Keratinocyte (primary cell): ENCODE measurements at regions not wholly inside any gene's neighbourhood (a gene's known extent, or its start where the extent isn't known, plus 50 kb on each side); places are given as distances from the start of the nearest gene placed in this dataset.

Experiments used
- DNase-seq: peaks from one replicate; pipeline ENCODE4 v3.0.0-alpha.2; 2011; ENCODE audit warnings: low read depth, missing footprints, low spot score
- FAIRE-seq: peaks from 2 replicates; lab custom pipeline; 2011; peaks lifted over from hg19 to GRCh38; lab: Jason Lieb, UNC
- H2AFZ ChIP-seq: 2 replicates; pipeline ENCODE4 v1.6.0; 2012; ENCODE audit warnings: low read length, control low read depth, inconsistent platforms; ENCODE audit not compliant: control insufficient read depth
- H3K27ac ChIP-seq: 2 replicates; pipeline ENCODE4 v1.5.1; 2011; ENCODE audit warnings: low read length; ENCODE audit not compliant: control insufficient read depth, insufficient read depth
- H3K27me3 ChIP-seq: 3 replicates; pipeline ENCODE4 v1.6.0; 2011; ENCODE audit warnings: low read length; ENCODE audit not compliant: control insufficient read depth, insufficient read depth; ENCODE audit errors: extremely low read depth
- H3K36me3 ChIP-seq, 2 experiments: 2 replicates in 1 of 2; 3 replicates in 1 of 2; pipeline ENCODE4 v1.5.1; 2011; ENCODE audit warnings: low read length in 2 of 2, mild to moderate bottlenecking in 1 of 2; ENCODE audit not compliant: control insufficient read depth in 2 of 2, insufficient read depth in 2 of 2; ENCODE audit errors: extremely low read depth in 1 of 2
- H3K4me1 ChIP-seq: 3 replicates; pipeline ENCODE4 v1.5.1; 2011; ENCODE audit warnings: low read length; ENCODE audit not compliant: control insufficient read depth, insufficient read depth; ENCODE audit errors: extremely low read depth
- H3K4me2 ChIP-seq: 3 replicates; pipeline ENCODE4 v1.6.0; 2011; ENCODE audit warnings: low read depth, low read length; ENCODE audit not compliant: control insufficient read depth, insufficient read depth; ENCODE audit errors: extremely low read depth
- H3K4me3 ChIP-seq, 3 experiments: fragments of 200-600 bp in 1 of 3; sonication (generic) in 1 of 3; 2 replicates in 2 of 3; 3 replicates in 1 of 3; pipeline ENCODE4 v1.5.1; 2011 to 2016; ENCODE audit warnings: low read length in 3 of 3, mild to moderate bottlenecking in 3 of 3, control low read depth in 2 of 3, inconsistent platforms in 1 of 3, low read depth in 1 of 3, mixed read lengths in 1 of 3, mixed run types in 1 of 3, moderate library complexity in 1 of 3; ENCODE audit not compliant: control insufficient read depth in 2 of 3, insufficient read depth in 2 of 3; ENCODE audit errors: extremely low read depth in 1 of 3
- H3K79me2 ChIP-seq: 2 replicates; pipeline ENCODE4 v1.6.0; 2012; ENCODE audit warnings: low read length; ENCODE audit not compliant: control insufficient read depth, insufficient read depth
- H3K9ac ChIP-seq: 3 replicates; pipeline ENCODE4 v1.6.0; 2011; ENCODE audit warnings: low read length; ENCODE audit not compliant: control insufficient read depth, insufficient read depth; ENCODE audit errors: extremely low read depth
- H3K9me1 ChIP-seq: 3 replicates; pipeline ENCODE4 v1.6.0; 2011; ENCODE audit warnings: low read length; ENCODE audit not compliant: control insufficient read depth, insufficient read depth; ENCODE audit errors: extremely low read depth
- H3K9me3 ChIP-seq: 2 replicates; pipeline ENCODE4 v1.5.1; 2012; ENCODE audit warnings: low read depth, low read length; ENCODE audit not compliant: control insufficient read depth
- H4K20me1 ChIP-seq: 3 replicates; pipeline ENCODE4 v1.6.0; 2011; ENCODE audit warnings: low read length; ENCODE audit not compliant: control insufficient read depth, insufficient read depth; ENCODE audit errors: extremely low read depth
- EZH2 ChIP-seq: IDR thresholded peaks from one replicate; pipeline ENCODE4 v1.6.1; 2012; ENCODE audit warnings: inconsistent platforms, mild to moderate bottlenecking, low read length, moderate library complexity
- dilution Hi-C: fragments of 300-500 bp; cut with MboI; formaldehyde crosslinking; loops from one replicate; pipeline ENCODE4 v1.7.0; 2020; ENCODE audit warnings: low sequenced_read_pairs; ENCODE audit not compliant: extremely low pct_ligation_motif_present
- TF ChIP-seq, protein P1 (sequence below), 3 experiments: IDR thresholded peaks in 1 of 3; conservative IDR thresholded peaks in 1 of 3; optimal IDR thresholded peaks in 1 of 3; 2 replicates in 2 of 3; 3 replicates in 1 of 3; pipeline versions ENCODE3 to v1.5.1; 2011; ENCODE audit warnings: low read length in 3 of 3, mild to moderate bottlenecking in 3 of 3, moderate library complexity in 2 of 3, control low read depth in 1 of 3, inconsistent platforms in 1 of 3; ENCODE audit not compliant: insufficient read depth in 2 of 3; ENCODE audit errors: extremely low read depth in 1 of 3

DNA sequence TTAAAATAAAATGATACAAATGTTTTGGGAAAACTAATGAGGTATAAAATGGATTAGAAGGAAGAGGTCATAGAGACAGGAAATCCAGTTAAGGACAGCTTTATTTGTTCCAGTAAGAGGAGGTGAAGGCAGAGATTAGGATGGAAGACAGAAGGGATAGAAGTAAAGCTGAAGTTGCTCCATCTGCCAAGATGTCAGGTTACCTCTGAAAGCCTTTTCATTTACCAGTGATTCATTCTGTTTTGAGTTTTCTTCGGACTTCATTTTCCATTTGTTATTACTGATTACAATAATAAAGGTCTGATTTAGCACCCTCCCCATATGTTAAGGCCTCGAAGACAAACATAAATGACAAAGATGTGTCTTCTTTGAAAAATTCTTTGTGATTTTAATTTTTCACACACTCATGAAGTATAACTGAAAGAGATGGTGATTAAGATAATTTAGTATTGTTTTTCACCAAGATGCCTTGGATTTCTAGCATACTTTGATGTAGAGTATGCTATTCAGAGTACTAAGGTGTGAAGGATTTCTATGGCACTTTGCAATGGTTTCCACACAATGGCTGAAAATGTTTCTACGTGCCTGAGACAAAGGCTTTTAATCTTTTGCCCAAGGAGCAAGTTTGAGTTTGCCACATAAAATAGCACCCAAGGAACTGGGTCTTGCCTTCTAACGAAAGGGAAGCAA is 75.4 kb upstream of the PLAAT1 start:
- no peaks in the 10 kb centered on the region for H3K79me2 ChIP-seq
- H3K27me3 ChIP-seq = no peaks in the 10 kb centered on the region
- H4K20me1 ChIP-seq = no peaks in the 10 kb centered on the region
- H3K4me2 ChIP-seq = no peak overlapping the region
- no peaks in the 10 kb centered on the region for H3K4me1 ChIP-seq
- H3K9me3 ChIP-seq = no peaks in the 10 kb centered on the region
- H2AFZ ChIP-seq = no peak overlapping the region
- TF ChIP-seq, protein P1, sequence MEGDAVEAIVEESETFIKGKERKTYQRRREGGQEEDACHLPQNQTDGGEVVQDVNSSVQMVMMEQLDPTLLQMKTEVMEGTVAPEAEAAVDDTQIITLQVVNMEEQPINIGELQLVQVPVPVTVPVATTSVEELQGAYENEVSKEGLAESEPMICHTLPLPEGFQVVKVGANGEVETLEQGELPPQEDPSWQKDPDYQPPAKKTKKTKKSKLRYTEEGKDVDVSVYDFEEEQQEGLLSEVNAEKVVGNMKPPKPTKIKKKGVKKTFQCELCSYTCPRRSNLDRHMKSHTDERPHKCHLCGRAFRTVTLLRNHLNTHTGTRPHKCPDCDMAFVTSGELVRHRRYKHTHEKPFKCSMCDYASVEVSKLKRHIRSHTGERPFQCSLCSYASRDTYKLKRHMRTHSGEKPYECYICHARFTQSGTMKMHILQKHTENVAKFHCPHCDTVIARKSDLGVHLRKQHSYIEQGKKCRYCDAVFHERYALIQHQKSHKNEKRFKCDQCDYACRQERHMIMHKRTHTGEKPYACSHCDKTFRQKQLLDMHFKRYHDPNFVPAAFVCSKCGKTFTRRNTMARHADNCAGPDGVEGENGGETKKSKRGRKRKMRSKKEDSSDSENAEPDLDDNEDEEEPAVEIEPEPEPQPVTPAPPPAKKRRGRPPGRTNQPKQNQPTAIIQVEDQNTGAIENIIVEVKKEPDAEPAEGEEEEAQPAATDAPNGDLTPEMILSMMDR (optimal IDR thresholded peaks at IDR 0.05 in 1 of 3, IDR thresholded peaks at IDR 0.05 in 1 of 3, conservative IDR thresholded peaks at IDR 0.05 in 1 of 3; ENCODE audit: extremely low read depth in 1 of 3, insufficient read depth in 2 of 3, low read length in 3 of 3) = no peak
- TF ChIP-seq EZH2 = no peak
- dilution Hi-C loops = no loop called here
- no peak for FAIRE-seq
- no peaks in the 10 kb centered on the region for H3K36me3 ChIP-seq
- no peak overlapping the region for H3K9ac ChIP-seq
- no peak for DNase-seq
- no peak overlapping the region for H3K27ac ChIP-seq
- H3K4me3 ChIP-seq = no peak overlapping the region
- H3K9me1 ChIP-seq = no peaks in the 10 kb centered on the region

DNA sequence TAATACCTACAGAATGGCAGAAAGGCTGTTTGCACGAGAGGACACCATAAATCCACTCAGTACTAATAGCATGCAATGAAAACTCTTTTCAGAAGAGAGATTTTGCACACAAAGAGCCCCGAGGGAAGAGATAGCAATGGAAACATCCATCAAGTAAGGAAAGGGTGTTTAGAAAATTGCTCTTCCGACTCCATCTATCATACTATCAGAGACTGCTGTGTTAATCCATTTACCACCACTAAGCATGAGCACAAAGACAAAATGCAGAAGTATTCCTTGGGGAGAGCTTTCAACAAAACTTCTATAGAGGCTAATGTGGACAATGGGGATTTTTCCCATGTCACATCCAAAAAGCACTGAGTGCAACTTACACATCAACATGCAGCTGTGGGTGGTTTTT is 72.1 kb upstream of the PLAAT1 start:
- Histone ChIP-seq H3K4me3 (no peak overlapping the region), H3K9ac (no peak overlapping the region), H3K4me1 (no peaks in the 10 kb centered on the region), H3K4me2 (no peak overlapping the region), H3K27ac (no peak overlapping the region), H3K36me3 (no peaks in the 10 kb centered on the region), H3K9me3 (no peaks in the 10 kb centered on the region), H3K27me3 (no peaks in the 10 kb centered on the region), H4K20me1 (no peaks in the 10 kb centered on the region), H2AFZ (no peak overlapping the region), H3K9me1 (no peaks in the 10 kb centered on the region), H3K79me2 (no peaks in the 10 kb centered on the region)
- DNase-seq (no peak), FAIRE-seq (no peak)
- TF ChIP-seq, protein P1 (optimal IDR thresholded peaks at IDR 0.05 in 1 of 3, IDR thresholded peaks at IDR 0.05 in 1 of 3, conservative IDR thresholded peaks at IDR 0.05 in 1 of 3; ENCODE audit: extremely low read depth in 1 of 3, insufficient read depth in 2 of 3, low read length in 3 of 3) = no peak
- no peak for TF ChIP-seq EZH2
- dilution Hi-C loops = no loop called here
